DND-41 (cell line): ENCODE measurements at regions not wholly inside any gene's neighbourhood (a gene's known extent, or its start where the extent isn't known, plus 50 kb on each side); places are given as distances from the start of the nearest gene placed in this dataset.

Experiments used
- ATAC-seq: fragments of 200-7000 bp; cut with Tn5 transposase; 3 replicates; pipeline ENCODE4 v1.9.1; 2021; ENCODE audit warnings: low read depth; ENCODE audit not compliant: insufficient read depth
- DNase-seq: peaks from one replicate; pipeline ENCODE4 v3.0.0-alpha.2; 2020
- H2AFZ ChIP-seq: 2 replicates; pipeline ENCODE4 v1.6.0; 2012; ENCODE audit warnings: low read depth, low read length
- H3K27ac ChIP-seq: 2 replicates; pipeline ENCODE4 v1.5.1; 2012; ENCODE audit warnings: low read length, inconsistent platforms
- H3K27me3 ChIP-seq: fragments of 200-600 bp; sonication (generic); 2 replicates; pipeline ENCODE4 v1.6.0; 2012; ENCODE audit warnings: low read length, mild to moderate bottlenecking, inconsistent platforms; ENCODE audit not compliant: insufficient read depth, poor library complexity
- H3K36me3 ChIP-seq: 2 replicates; pipeline ENCODE4 v1.5.1; 2012; ENCODE audit warnings: low read length, inconsistent platforms; ENCODE audit not compliant: insufficient read depth
- H3K4me1 ChIP-seq: 2 replicates; pipeline ENCODE4 v1.5.1; 2012; ENCODE audit warnings: mild to moderate bottlenecking, low read length; ENCODE audit not compliant: insufficient read depth
- H3K4me2 ChIP-seq: 2 replicates; pipeline ENCODE4 v1.6.0; 2012; ENCODE audit warnings: mild to moderate bottlenecking, moderate library complexity, low read length, inconsistent platforms; ENCODE audit not compliant: insufficient read depth
- H3K4me3 ChIP-seq, 2 experiments: fragments of 200-600 bp in 1 of 2; shearing (Covaris generic) in 1 of 2; 2 replicates each; pipeline ENCODE4 v1.5.1; 2012 to 2016; ENCODE audit warnings: inconsistent platforms in 2 of 2, low read length in 2 of 2, mild to moderate bottlenecking in 2 of 2, low read depth in 1 of 2, moderate library complexity in 1 of 2
- H3K79me2 ChIP-seq: 2 replicates; pipeline ENCODE4 v1.6.0; 2012; ENCODE audit warnings: low read length, inconsistent platforms; ENCODE audit not compliant: insufficient read depth
- H3K9ac ChIP-seq: 2 replicates; pipeline ENCODE4 v1.6.0; 2012; ENCODE audit warnings: low read depth, mild to moderate bottlenecking, inconsistent platforms, low read length, moderate library complexity
- H3K9me3 ChIP-seq: 2 replicates; pipeline ENCODE4 v1.5.1; 2012; ENCODE audit warnings: low read length, moderate library complexity, mild to moderate bottlenecking, inconsistent platforms; ENCODE audit not compliant: insufficient read depth, severe bottlenecking
- H4K20me1 ChIP-seq: 2 replicates; pipeline ENCODE4 v1.6.0; 2012; ENCODE audit warnings: low read length; ENCODE audit not compliant: insufficient read depth
- EZH2 ChIP-seq: IDR thresholded peaks from 3 replicates; pipeline ENCODE4 v1.6.1; 2012; ENCODE audit warnings: borderline replicate concordance, low read depth, mild to moderate bottlenecking, moderate library complexity, low read length, inconsistent platforms; ENCODE audit not compliant: severe bottlenecking
- TF ChIP-seq, protein P1 (sequence below): IDR thresholded peaks from 2 replicates; pipeline ENCODE4 v1.5.1; 2012; ENCODE audit warnings: borderline replicate concordance, low read length, moderate library complexity, mild to moderate bottlenecking; ENCODE audit not compliant: poor library complexity, severe bottlenecking; ENCODE audit errors: extremely low read depth

DNA sequence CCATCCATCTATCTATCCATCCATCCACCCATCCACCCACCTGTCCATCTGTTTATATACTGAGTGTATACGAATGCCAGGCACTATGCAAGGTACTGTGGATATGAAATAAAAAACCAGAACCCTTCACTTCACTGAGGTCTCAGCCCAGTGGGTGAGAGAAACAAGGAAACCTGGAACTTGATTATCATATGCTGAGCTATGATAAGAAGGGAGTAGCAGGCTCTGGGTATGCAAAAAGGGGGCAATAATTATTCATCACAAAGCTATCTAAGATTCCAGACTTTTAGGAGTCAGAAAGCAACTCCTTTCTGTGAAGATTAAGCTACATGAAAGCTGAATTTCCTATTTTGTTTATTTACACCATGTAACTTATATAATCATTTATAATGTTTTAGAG lies 327.7 kb upstream of the IL12A start:
- DNase-seq (no peak), ATAC-seq (no peak)
- H3K79me2 ChIP-seq: no peaks in the 10 kb centered on the region
- H3K4me3 ChIP-seq: no peak overlapping the region
- H3K9ac ChIP-seq: no peak overlapping the region
- H4K20me1 ChIP-seq: no peaks in the 10 kb centered on the region
- no peaks in the 10 kb centered on the region for H3K4me1 ChIP-seq
- no peaks in the 10 kb centered on the region for H3K27me3 ChIP-seq
- no peaks in the 10 kb centered on the region for H3K9me3 ChIP-seq
- no peaks in the 10 kb centered on the region for H3K36me3 ChIP-seq
- no peak overlapping the region for H3K4me2 ChIP-seq
- H3K27ac ChIP-seq: no peak overlapping the region
- no peak for TF ChIP-seq EZH2
- TF ChIP-seq, protein P1, sequence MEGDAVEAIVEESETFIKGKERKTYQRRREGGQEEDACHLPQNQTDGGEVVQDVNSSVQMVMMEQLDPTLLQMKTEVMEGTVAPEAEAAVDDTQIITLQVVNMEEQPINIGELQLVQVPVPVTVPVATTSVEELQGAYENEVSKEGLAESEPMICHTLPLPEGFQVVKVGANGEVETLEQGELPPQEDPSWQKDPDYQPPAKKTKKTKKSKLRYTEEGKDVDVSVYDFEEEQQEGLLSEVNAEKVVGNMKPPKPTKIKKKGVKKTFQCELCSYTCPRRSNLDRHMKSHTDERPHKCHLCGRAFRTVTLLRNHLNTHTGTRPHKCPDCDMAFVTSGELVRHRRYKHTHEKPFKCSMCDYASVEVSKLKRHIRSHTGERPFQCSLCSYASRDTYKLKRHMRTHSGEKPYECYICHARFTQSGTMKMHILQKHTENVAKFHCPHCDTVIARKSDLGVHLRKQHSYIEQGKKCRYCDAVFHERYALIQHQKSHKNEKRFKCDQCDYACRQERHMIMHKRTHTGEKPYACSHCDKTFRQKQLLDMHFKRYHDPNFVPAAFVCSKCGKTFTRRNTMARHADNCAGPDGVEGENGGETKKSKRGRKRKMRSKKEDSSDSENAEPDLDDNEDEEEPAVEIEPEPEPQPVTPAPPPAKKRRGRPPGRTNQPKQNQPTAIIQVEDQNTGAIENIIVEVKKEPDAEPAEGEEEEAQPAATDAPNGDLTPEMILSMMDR: no peak
- H2AFZ ChIP-seq: no peak overlapping the region

GRCh38 chr3:159662549-159662948 lies 326.1 kb upstream of the IL12A start:
- Histone ChIP-seq H3K36me3 (no peaks in the 10 kb centered on the region), H3K9me3 (no peaks in the 10 kb centered on the region), H3K9ac (no peak overlapping the region), H3K27me3 (no peaks in the 10 kb centered on the region), H3K4me1 (no peaks in the 10 kb centered on the region), H3K4me3 (no peak overlapping the region), H3K4me2 (no peak overlapping the region), H3K27ac (no peak overlapping the region), H2AFZ (no peak overlapping the region), H4K20me1 (no peaks in the 10 kb centered on the region), H3K79me2 (no peaks in the 10 kb centered on the region)
- no peak for ATAC-seq
- TF ChIP-seq, protein P1: no peak
- no peak for TF ChIP-seq EZH2
- DNase-seq: no peak

DNA sequence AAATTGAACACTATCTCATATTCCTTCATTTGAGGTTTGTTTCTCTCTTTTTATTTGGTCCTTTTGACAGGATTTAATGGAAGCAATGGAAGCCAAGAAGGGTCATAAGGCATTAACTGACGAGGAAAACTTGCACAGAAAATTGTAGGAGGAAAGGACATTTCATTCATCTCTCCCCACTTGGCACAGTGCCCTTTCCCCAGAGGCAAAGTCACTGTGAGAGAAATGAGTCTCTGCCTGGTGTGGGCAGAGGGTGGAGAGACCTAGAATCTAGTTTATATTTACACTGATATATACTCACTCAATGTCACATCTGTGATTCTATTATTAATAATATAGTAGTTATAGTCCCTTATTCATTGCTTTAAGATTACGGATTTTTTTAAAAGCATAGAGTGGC lies 324.6 kb upstream of the IL12A start:
- H3K4me1 ChIP-seq: no peaks in the 10 kb centered on the region
- H3K9ac ChIP-seq: no peak overlapping the region
- no peaks in the 10 kb centered on the region for H3K36me3 ChIP-seq
- ATAC-seq (no peak), DNase-seq (no peak)
- H3K9me3 ChIP-seq: no peaks in the 10 kb centered on the region
- no peak overlapping the region for H3K4me3 ChIP-seq
- no peaks in the 10 kb centered on the region for H4K20me1 ChIP-seq
- H3K4me2 ChIP-seq: no peak overlapping the region
- H3K79me2 ChIP-seq: no peaks in the 10 kb centered on the region
- H3K27ac ChIP-seq: no peak overlapping the region
- no peaks in the 10 kb centered on the region for H3K27me3 ChIP-seq
- TF ChIP-seq, protein P1: no peak
- TF ChIP-seq EZH2: no peak
- no peak overlapping the region for H2AFZ ChIP-seq

- H3K79me2 ChIP-seq: no peaks in the 10 kb centered on the region
- no peaks in the 10 kb centered on the region for H3K36me3 ChIP-seq
- H3K4me2 ChIP-seq: no peak overlapping the region
- no peak overlapping the region for H3K27ac ChIP-seq
- no peaks in the 10 kb centered on the region for H4K20me1 ChIP-seq
- no peak for ATAC-seq
- no peak overlapping the region for H3K4me3 ChIP-seq
- H3K4me1 ChIP-seq: no peaks in the 10 kb centered on the region
- H3K9ac ChIP-seq: no peak overlapping the region
- DNase-seq: no peak
- no peaks in the 10 kb centered on the region for H3K9me3 ChIP-seq
- no peak overlapping the region for H2AFZ ChIP-seq
- no peak for TF ChIP-seq EZH2
- TF ChIP-seq, protein P1: no peak
- no peaks in the 10 kb centered on the region for H3K27me3 ChIP-seq
Measured at GRCh38 chr3:159664653-159665052, 324.0 kb upstream of the IL12A start.
